Astrocyte (in vitro differentiated cells and primary cell): ENCODE measurements at regions not wholly inside any gene's neighbourhood (a gene's known extent, or its start where the extent isn't known, plus 50 kb on each side); places are given as distances from the start of the nearest gene placed in this dataset.
A peak's percentile ranks its signal among the peaks of the same experiment; 100 is the strongest.

Experiments used
- DNase-seq: peaks from one replicate; pipeline ENCODE4 v3.0.0-alpha.2; 2010; ENCODE audit warnings: low read depth
- FAIRE-seq: peaks from 2 replicates; lab custom pipeline; 2011; peaks lifted over from hg19 to GRCh38; lab: Jason Lieb, UNC
- H2AFZ ChIP-seq: 2 replicates; pipeline ENCODE4 v1.6.0; 2012; ENCODE audit warnings: low read depth, low read length, inconsistent platforms
- H3K27ac ChIP-seq: 2 replicates; pipeline ENCODE4 v1.5.1; 2011; ENCODE audit warnings: low read depth, low read length, inconsistent platforms
- H3K27me3 ChIP-seq: 2 replicates; pipeline ENCODE4 v1.6.0; 2011; ENCODE audit warnings: low read length, inconsistent platforms; ENCODE audit not compliant: insufficient read depth
- H3K36me3 ChIP-seq: 2 replicates; pipeline ENCODE4 v1.5.1; 2011; ENCODE audit warnings: low read length, inconsistent platforms; ENCODE audit not compliant: insufficient read depth
- H3K4me1 ChIP-seq: 2 replicates; pipeline ENCODE4 v1.5.1; 2011; ENCODE audit warnings: low read length, inconsistent platforms; ENCODE audit not compliant: insufficient read depth
- H3K4me2 ChIP-seq: 2 replicates; pipeline ENCODE4 v1.6.0; 2012; ENCODE audit warnings: low read length, inconsistent platforms
- H3K4me3 ChIP-seq: 2 replicates; pipeline ENCODE4 v1.5.1; 2011; ENCODE audit warnings: low read depth, mild to moderate bottlenecking, low read length, inconsistent platforms; ENCODE audit not compliant: insufficient read depth
- H3K79me2 ChIP-seq: 2 replicates; pipeline ENCODE4 v1.6.0; 2012; ENCODE audit warnings: mild to moderate bottlenecking, low read length, inconsistent platforms; ENCODE audit not compliant: insufficient read depth
- H3K9ac ChIP-seq: 2 replicates; pipeline ENCODE4 v1.6.0; 2012; ENCODE audit warnings: mild to moderate bottlenecking, low read length, inconsistent platforms
- H3K9me3 ChIP-seq: 2 replicates; pipeline ENCODE4 v1.5.1; 2012; ENCODE audit warnings: low read depth, mild to moderate bottlenecking, low read length, inconsistent platforms; ENCODE audit not compliant: insufficient read depth
- H4K20me1 ChIP-seq: 2 replicates; pipeline ENCODE4 v1.6.0; 2012; ENCODE audit warnings: low read length, inconsistent platforms; ENCODE audit not compliant: insufficient read depth
- H3K27ac Mint-ChIP-seq: one replicate; pipeline ENCODE4 v1.8.0; 2021; ENCODE audit warnings: mild to moderate bottlenecking, mixed read lengths; ENCODE audit not compliant: unreplicated experiment
- H3K27me3 Mint-ChIP-seq: one replicate; pipeline ENCODE4 v1.8.0; 2021; ENCODE audit warnings: low read depth, mixed read lengths; ENCODE audit not compliant: unreplicated experiment
- H3K36me3 Mint-ChIP-seq: one replicate; pipeline ENCODE4 v1.8.0; 2021; ENCODE audit warnings: low read depth, mixed read lengths; ENCODE audit not compliant: unreplicated experiment
- H3K4me1 Mint-ChIP-seq: one replicate; pipeline ENCODE4 v1.8.0; 2021; ENCODE audit warnings: low read depth, mixed read lengths; ENCODE audit not compliant: unreplicated experiment
- H3K4me3 Mint-ChIP-seq: one replicate; pipeline ENCODE4 v1.8.0; 2021; ENCODE audit warnings: mild to moderate bottlenecking, moderate library complexity, mixed read lengths; ENCODE audit not compliant: unreplicated experiment
- H3K9me3 Mint-ChIP-seq: one replicate; pipeline ENCODE4 v1.8.0; 2021; ENCODE audit warnings: mild to moderate bottlenecking, mixed read lengths; ENCODE audit not compliant: unreplicated experiment
- CTCF ChIP-seq: IDR thresholded peaks from 2 replicates; pipeline ENCODE4 v1.5.1; 2011; ENCODE audit warnings: low read depth, mild to moderate bottlenecking, inconsistent platforms, low read length, moderate library complexity; ENCODE audit not compliant: insufficient read depth
- EZH2 ChIP-seq: IDR thresholded peaks from 2 replicates; pipeline ENCODE4 v1.6.1; 2012; ENCODE audit warnings: mild to moderate bottlenecking, low read length, inconsistent platforms; ENCODE audit not compliant: insufficient read depth

- Histone ChIP-seq H3K27me3 (no peaks in the 10 kb centered on the region), H3K79me2 (no peaks in the 10 kb centered on the region), H3K4me3 (no peak overlapping the region), H2AFZ (no peak overlapping the region), H3K9ac (no peak overlapping the region), H3K36me3 (no peaks in the 10 kb centered on the region), H3K4me1 (peaks cover 7% of the 10 kb centered on the region), H4K20me1 (no peaks in the 10 kb centered on the region), H3K4me2 (no peak overlapping the region), H3K9me3 (no peaks in the 10 kb centered on the region), H3K27ac (no peak overlapping the region)
- DNase-seq, result peak; percentile 65
- H3K27me3 Mint-ChIP-seq, result no peaks in the 10 kb centered on the region
- H3K9me3 Mint-ChIP-seq, result no peaks in the 10 kb centered on the region
- H3K4me3 Mint-ChIP-seq, result no peak overlapping the region
- peaks cover 25% of the 10 kb centered on the region for H3K4me1 Mint-ChIP-seq
- no peak for FAIRE-seq
- H3K27ac Mint-ChIP-seq, result peak overlapping the region; percentile 20
- no peaks in the 10 kb centered on the region for H3K36me3 Mint-ChIP-seq
- TF ChIP-seq CTCF (no peak), EZH2 (no peak)
These were observed 464.1 kb upstream of the CBLB start for GRCh38 chr3:106332884-106333283.

GRCh38 chr3:106333911-106334618 lies 465.3 kb upstream of the CBLB start:
- Histone ChIP-seq H3K9me3 (no peaks in the 10 kb centered on the region), H3K4me1 (peaks cover 7% of the 10 kb centered on the region), H3K27me3 (no peaks in the 10 kb centered on the region), H3K79me2 (no peaks in the 10 kb centered on the region), H4K20me1 (no peaks in the 10 kb centered on the region), H3K4me2 (peak overlapping the region; percentile 43), H3K36me3 (no peaks in the 10 kb centered on the region), H3K4me3 (no peak overlapping the region), H2AFZ (no peak overlapping the region), H3K9ac (no peak overlapping the region), H3K27ac (peak overlapping the region; percentile 16)
- Mint-ChIP-seq H3K9me3 (no peaks in the 10 kb centered on the region), H3K27ac (peak overlapping the region; percentile 63), H3K36me3 (no peaks in the 10 kb centered on the region), H3K4me3 (no peak overlapping the region), H3K27me3 (no peaks in the 10 kb centered on the region), H3K4me1 (peaks cover 25% of the 10 kb centered on the region)
- TF ChIP-seq CTCF, result no peak
- TF ChIP-seq EZH2, result no peak
- FAIRE-seq (peak; percentile 52), DNase-seq (peak; percentile 93)

- no peak overlapping the region for H3K27ac Mint-ChIP-seq
- no peak overlapping the region for H3K4me3 Mint-ChIP-seq
- Histone ChIP-seq H3K79me2 (no peaks in the 10 kb centered on the region), H3K27me3 (no peaks in the 10 kb centered on the region), H3K9me3 (no peaks in the 10 kb centered on the region), H3K4me3 (no peak overlapping the region), H4K20me1 (no peaks in the 10 kb centered on the region), H3K36me3 (no peaks in the 10 kb centered on the region), H3K9ac (no peak overlapping the region), H3K4me1 (peaks cover 10% of the 10 kb centered on the region), H3K27ac (no peak overlapping the region), H2AFZ (no peak overlapping the region), H3K4me2 (no peak overlapping the region)
- peaks cover 29% of the 10 kb centered on the region for H3K4me1 Mint-ChIP-seq
- TF ChIP-seq EZH2, result no peak
- TF ChIP-seq CTCF, result no peak
- peaks cover 2% of the 10 kb centered on the region for H3K9me3 Mint-ChIP-seq
- no peaks in the 10 kb centered on the region for H3K36me3 Mint-ChIP-seq
- FAIRE-seq (peak; percentile 62), DNase-seq (no peak)
- H3K27me3 Mint-ChIP-seq, result no peaks in the 10 kb centered on the region
These were observed 467.8 kb upstream of the CBLB start for GRCh38 chr3:106336619-106337018.
